Tibial nerve (tissue), 4 donors: ENCODE measurements at regions not wholly inside any gene's neighbourhood (a gene's known extent, or its start where the extent isn't known, plus 50 kb on each side); places are given as distances from the start of the nearest gene placed in this dataset.

Experiments used
- EP300 ChIP-seq, 2 donors: sonication (generic); formaldehyde crosslinking; IDR thresholded peaks; one replicate each; pipeline ENCODE4 v1.6.1; 2017; ENCODE audit warnings: antibody characterized with exemption in 2 of 2, mild to moderate bottlenecking in 1 of 2
- POLR2A ChIP-seq, 2 donors: fragments of 450-650 bp; IDR thresholded peaks; one replicate each; pipeline ENCODE4 v1.6.1; 2017; ENCODE audit warnings: antibody characterized with exemption in 2 of 2, mild to moderate bottlenecking in 2 of 2, moderate library complexity in 2 of 2
- TF ChIP-seq, protein P1 (sequence below), 5 experiments: fragments of 200-600 bp in 3 of 5; fragments of 450-650 bp in 2 of 5; sonication (generic) in 3 of 5; IDR thresholded peaks; one replicate each; pipeline ENCODE4 v1.5.1; 2016 to 2019; ENCODE audit warnings: antibody characterized with exemption in 5 of 5, mild to moderate bottlenecking in 3 of 5, moderate library complexity in 2 of 5

DNA sequence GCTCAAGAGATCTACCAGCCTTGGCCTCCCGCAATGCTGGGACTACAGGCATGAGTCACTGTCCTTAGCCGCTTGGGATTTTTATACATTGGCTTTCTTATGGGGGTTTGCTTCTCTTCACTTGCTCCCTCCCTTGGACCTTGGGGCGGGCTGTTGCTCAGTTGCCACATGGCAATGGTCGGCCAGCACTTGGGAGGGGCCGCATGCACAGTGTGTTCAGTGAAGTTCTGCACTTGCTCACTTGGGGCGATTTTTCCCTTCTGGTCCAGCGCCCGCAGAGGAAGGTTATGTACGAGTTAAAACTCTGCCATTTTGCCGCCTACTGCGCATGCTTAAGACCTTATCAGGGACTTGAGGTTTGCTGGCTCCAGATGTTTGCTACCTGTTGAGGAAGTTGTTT, 1367.6 kb upstream of the CDH8 start:
- TF ChIP-seq POLR2A (IDR thresholded peaks at IDR 0.05) (no peak), EP300 (IDR thresholded peaks at IDR 0.05) (no peak)
- TF ChIP-seq, protein P1, sequence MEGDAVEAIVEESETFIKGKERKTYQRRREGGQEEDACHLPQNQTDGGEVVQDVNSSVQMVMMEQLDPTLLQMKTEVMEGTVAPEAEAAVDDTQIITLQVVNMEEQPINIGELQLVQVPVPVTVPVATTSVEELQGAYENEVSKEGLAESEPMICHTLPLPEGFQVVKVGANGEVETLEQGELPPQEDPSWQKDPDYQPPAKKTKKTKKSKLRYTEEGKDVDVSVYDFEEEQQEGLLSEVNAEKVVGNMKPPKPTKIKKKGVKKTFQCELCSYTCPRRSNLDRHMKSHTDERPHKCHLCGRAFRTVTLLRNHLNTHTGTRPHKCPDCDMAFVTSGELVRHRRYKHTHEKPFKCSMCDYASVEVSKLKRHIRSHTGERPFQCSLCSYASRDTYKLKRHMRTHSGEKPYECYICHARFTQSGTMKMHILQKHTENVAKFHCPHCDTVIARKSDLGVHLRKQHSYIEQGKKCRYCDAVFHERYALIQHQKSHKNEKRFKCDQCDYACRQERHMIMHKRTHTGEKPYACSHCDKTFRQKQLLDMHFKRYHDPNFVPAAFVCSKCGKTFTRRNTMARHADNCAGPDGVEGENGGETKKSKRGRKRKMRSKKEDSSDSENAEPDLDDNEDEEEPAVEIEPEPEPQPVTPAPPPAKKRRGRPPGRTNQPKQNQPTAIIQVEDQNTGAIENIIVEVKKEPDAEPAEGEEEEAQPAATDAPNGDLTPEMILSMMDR (IDR thresholded peaks at IDR 0.05): no peak
